Stimulated activated CD4-positive, alpha-beta T cell treated with anti-CD3 and anti-CD28 coated beads, Interleukin-15, amount 100 ng/mL, for 24 hours (primary cell): ENCODE measurements at regions not wholly inside any gene's neighbourhood (a gene's known extent, or its start where the extent isn't known, plus 50 kb on each side); places are given as distances from the start of the nearest gene placed in this dataset.

Experiments used
- DNase-seq: peaks from one replicate; pipeline ENCODE4 v3.0.0-alpha.2; 2020

- DNase-seq = no peak
Measured at GRCh38 chr2:238584617-238585016, 157.9 kb downstream of the ASB1 start.

- no peak for DNase-seq
Measured at GRCh38 chr2:238585836-238586821, 159.4 kb downstream of the ASB1 start.

GRCh38 chr2:238586931-238587775 lies 160.4 kb downstream of the ASB1 start:
- DNase-seq = no peak

GRCh38 chr2:238587776-238588660 lies 161.3 kb downstream of the ASB1 start:
- no peak for DNase-seq

- no peak for DNase-seq
Measured at GRCh38 chr2:238589591-238590460, 163.1 kb downstream of the ASB1 start.

GRCh38 chr2:238591732-238592131 lies 165.0 kb downstream of the ASB1 start:
- no peak for DNase-seq

- DNase-seq = no peak
Measured at GRCh38 chr2:238593236-238593635, 166.5 kb downstream of the ASB1 start.

- DNase-seq = no peak
Measured at GRCh38 chr2:238593678-238594077, 167.0 kb downstream of the ASB1 start.

- no peak for DNase-seq
Measured at GRCh38 chr2:238594796-238595749, 168.3 kb downstream of the ASB1 start.

GRCh38 chr2:238595750-238596570 lies 169.2 kb downstream of the ASB1 start:
- no peak for DNase-seq

- no peak for DNase-seq
Measured at GRCh38 chr2:238596571-238597551, 170.1 kb downstream of the ASB1 start.

- DNase-seq = no peak
Measured at GRCh38 chr2:238597638-238598528, 171.2 kb downstream of the ASB1 start.

- DNase-seq = no peak
Measured at GRCh38 chr2:238598802-238599530, 172.2 kb downstream of the ASB1 start.

- no peak for DNase-seq
Measured at GRCh38 chr2:238599549-238600505, 173.1 kb downstream of the ASB1 start.
